Fibroblast of pulmonary artery (primary cell): ENCODE measurements at regions not wholly inside any gene's neighbourhood (a gene's known extent, or its start where the extent isn't known, plus 50 kb on each side); places are given as distances from the start of the nearest gene placed in this dataset.

Experiments used
- DNase-seq: peaks from one replicate; pipeline ENCODE4 v3.0.0-alpha.2; 2010; ENCODE audit warnings: low read depth
- H3K4me3 ChIP-seq: replicated peaks from 2 replicates; pipeline ENCODE4 v1.5.1; 2011; ENCODE audit warnings: low read depth, mild to moderate bottlenecking, control low read depth, low read length, moderate library complexity
- TF ChIP-seq, protein P1 (sequence below): IDR thresholded peaks from 2 replicates; pipeline ENCODE4 v1.5.1; 2011; ENCODE audit warnings: mild to moderate bottlenecking, control low read depth, low read length, inconsistent platforms; ENCODE audit errors: missing control alignments

GRCh38 chrX:109312757-109313156 lies 169.1 kb downstream of the GUCY2F start:
- peak; percentile 5 for DNase-seq
- TF ChIP-seq, protein P1, sequence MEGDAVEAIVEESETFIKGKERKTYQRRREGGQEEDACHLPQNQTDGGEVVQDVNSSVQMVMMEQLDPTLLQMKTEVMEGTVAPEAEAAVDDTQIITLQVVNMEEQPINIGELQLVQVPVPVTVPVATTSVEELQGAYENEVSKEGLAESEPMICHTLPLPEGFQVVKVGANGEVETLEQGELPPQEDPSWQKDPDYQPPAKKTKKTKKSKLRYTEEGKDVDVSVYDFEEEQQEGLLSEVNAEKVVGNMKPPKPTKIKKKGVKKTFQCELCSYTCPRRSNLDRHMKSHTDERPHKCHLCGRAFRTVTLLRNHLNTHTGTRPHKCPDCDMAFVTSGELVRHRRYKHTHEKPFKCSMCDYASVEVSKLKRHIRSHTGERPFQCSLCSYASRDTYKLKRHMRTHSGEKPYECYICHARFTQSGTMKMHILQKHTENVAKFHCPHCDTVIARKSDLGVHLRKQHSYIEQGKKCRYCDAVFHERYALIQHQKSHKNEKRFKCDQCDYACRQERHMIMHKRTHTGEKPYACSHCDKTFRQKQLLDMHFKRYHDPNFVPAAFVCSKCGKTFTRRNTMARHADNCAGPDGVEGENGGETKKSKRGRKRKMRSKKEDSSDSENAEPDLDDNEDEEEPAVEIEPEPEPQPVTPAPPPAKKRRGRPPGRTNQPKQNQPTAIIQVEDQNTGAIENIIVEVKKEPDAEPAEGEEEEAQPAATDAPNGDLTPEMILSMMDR: no peak
- no peak overlapping the region for H3K4me3 ChIP-seq

- DNase-seq: no peak
- TF ChIP-seq, protein P1: no peak
Observed at GRCh38 chrX:109310031-109310430, 171.9 kb downstream of the GUCY2F start.

GRCh38 chrX:109301177-109301576 lies 180.7 kb downstream of the GUCY2F start:
- no peak for DNase-seq
- TF ChIP-seq, protein P1: no peak
- H3K4me3 ChIP-seq: no peak overlapping the region

More at GRCh38 chrX:109310031-109310430, 171.9 kb downstream of the GUCY2F start:
- no peak overlapping the region for H3K4me3 ChIP-seq

DNA sequence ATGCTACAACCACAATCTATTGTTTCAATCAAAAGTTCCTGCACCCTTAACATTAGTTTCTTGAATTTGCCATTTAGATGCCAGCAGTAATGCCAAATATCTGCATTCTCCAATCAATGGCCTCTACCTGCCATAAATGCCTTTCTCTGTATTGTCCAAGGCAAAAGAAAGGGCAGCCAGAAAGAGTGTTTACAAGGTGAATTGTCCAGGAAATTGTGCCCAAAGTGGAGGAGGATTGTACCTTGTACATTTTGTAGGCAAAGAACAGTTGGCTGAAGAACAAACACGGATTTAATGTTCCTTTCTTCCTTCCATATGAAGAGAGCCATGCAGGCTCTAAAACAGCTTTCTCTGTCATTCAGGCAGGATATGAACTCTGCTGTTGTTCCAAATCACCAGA lies 181.5 kb downstream of the GUCY2F start:
- TF ChIP-seq, protein P1: no peak
- no peak overlapping the region for H3K4me3 ChIP-seq
- no peak for DNase-seq

- no peak for DNase-seq
- TF ChIP-seq, protein P1: no peak
- no peak overlapping the region for H3K4me3 ChIP-seq
Observed at GRCh38 chrX:109299091-109299490, 182.8 kb downstream of the GUCY2F start.

GRCh38 chrX:109294097-109294814 lies 187.6 kb downstream of the GUCY2F start:
- TF ChIP-seq, protein P1: no peak
- no peak overlapping the region for H3K4me3 ChIP-seq
- DNase-seq: peak; percentile 8

GRCh38 chrX:109283870-109284269 lies 198.0 kb downstream of the GUCY2F start:
- DNase-seq: no peak
- TF ChIP-seq, protein P1: no peak
- no peak overlapping the region for H3K4me3 ChIP-seq
